Thyroid gland (tissue), 4 donors: ENCODE measurements at regions not wholly inside any gene's neighbourhood (a gene's known extent, or its start where the extent isn't known, plus 50 kb on each side); places are given as distances from the start of the nearest gene placed in this dataset.

ENCODE experiments used
- DNase-seq, 2 donors: peaks; one replicate each; pipeline ENCODE4 v3.0.0-alpha.2; 2019
- H3K27ac ChIP-seq, 3 donors: fragments of 200-600 bp; sonication (generic); 1 replicate in 2 of 3; 2 replicates in 1 of 3; pipeline ENCODE4 v1.5.1; 2016 to 2019; ENCODE audit warnings: mild to moderate bottlenecking in 1 of 3, moderate library complexity in 1 of 3
- H3K27me3 ChIP-seq: fragments of 200-600 bp; sonication (generic); one replicate; pipeline ENCODE4 v1.5.1; 2019
- H3K36me3 ChIP-seq, 2 donors: fragments of 200-600 bp; sonication (generic); one replicate each; pipeline ENCODE4 v1.5.1; 2016 to 2019
- H3K4me1 ChIP-seq, 2 donors: fragments of 200-600 bp; sonication (generic); one replicate each; pipeline ENCODE4 v1.5.1; 2017 to 2019
- H3K4me3 ChIP-seq, 3 donors: fragments of 200-600 bp; sonication (generic); replicated peaks in 1 of 3; 1 replicate in 2 of 3; 2 replicates in 1 of 3; pipeline ENCODE4 v1.5.1; 2016; ENCODE audit warnings: mild to moderate bottlenecking in 1 of 3
- H3K9me3 ChIP-seq: fragments of 200-600 bp; sonication (generic); one replicate; pipeline ENCODE4 v1.5.1; 2017
- CTCF ChIP-seq, 6 experiments: fragments of 200-600 bp in 3 of 6; fragments of 450-650 bp in 3 of 6; sonication (generic) in 3 of 6; IDR thresholded peaks; one replicate each; pipeline ENCODE4 v1.5.1; 2016 to 2019; ENCODE audit warnings: antibody characterized with exemption in 6 of 6, mild to moderate bottlenecking in 2 of 6, inconsistent platforms in 1 of 6, moderate library complexity in 1 of 6
- POLR2A ChIP-seq, 2 donors: fragments of 450-650 bp; IDR thresholded peaks; one replicate each; pipeline ENCODE4 v1.6.1; 2017; ENCODE audit warnings: antibody characterized with exemption in 2 of 2, mild to moderate bottlenecking in 2 of 2, moderate library complexity in 1 of 2
- WGBS, 2 donors: methylation state at CpG; one replicate each; pipeline ENCODE4 v1.1.5; 2017; 5-methylcytosine and 5-hydroxymethylcytosine counted together
- intact Hi-C: fragments of 100-400 bp; cut with DNase I; formaldehyde crosslinking; loops from one replicate; pipeline ENCODE4 v1.15.1; 2023

GRCh38 chr2:234579231-234579962 is 82.5 kb upstream of the ARL4C start:
- Histone ChIP-seq H3K4me1 (no peaks in the 10 kb centered on the region), H3K36me3 (no peaks in the 10 kb centered on the region), H3K27ac (no peak overlapping the region), H3K27me3 (no peaks in the 10 kb centered on the region), H3K9me3 (no peaks in the 10 kb centered on the region), H3K4me3 (no peak overlapping the region)
- intact Hi-C loops, result no loop called here
- TF ChIP-seq POLR2A (IDR thresholded peaks at IDR 0.05), result no peak
- no peak for TF ChIP-seq CTCF (IDR thresholded peaks at IDR 0.05)
- no peak for DNase-seq
- 79 to 93% methylated on average over 10 of the region's 10 CpGs for WGBS, 2 donors

GRCh38 chr2:234578389-234578788 is 81.5 kb upstream of the ARL4C start:
- intact Hi-C loops, result no loop called here
- Histone ChIP-seq H3K27ac (no peak overlapping the region), H3K4me3 (no peak overlapping the region), H3K4me1 (no peaks in the 10 kb centered on the region), H3K36me3 (no peaks in the 10 kb centered on the region), H3K27me3 (no peaks in the 10 kb centered on the region), H3K9me3 (no peaks in the 10 kb centered on the region)
- TF ChIP-seq POLR2A (IDR thresholded peaks at IDR 0.05) (no peak), CTCF (IDR thresholded peaks at IDR 0.05) (no peak)
- WGBS, 2 donors, result 97 to 100% methylated on average over 2 of the region's 2 CpGs
- DNase-seq, result no peak

- Histone ChIP-seq H3K36me3 (no peaks in the 10 kb centered on the region), H3K9me3 (no peaks in the 10 kb centered on the region), H3K27me3 (no peaks in the 10 kb centered on the region), H3K4me1 (no peaks in the 10 kb centered on the region), H3K4me3 (no peak overlapping the region), H3K27ac (no peak overlapping the region)
- TF ChIP-seq CTCF (IDR thresholded peaks at IDR 0.05) (no peak), POLR2A (IDR thresholded peaks at IDR 0.05) (no peak)
- intact Hi-C loops, result no loop called here
- 63 to 67% methylated on average over 5 of the region's 5 CpGs for WGBS, 2 donors
- no peak for DNase-seq
Measured at GRCh38 chr2:234577191-234577590, 80.3 kb upstream of the ARL4C start.

GRCh38 chr2:234571620-234572407 is 74.9 kb upstream of the ARL4C start:
- Histone ChIP-seq H3K27ac (no peak overlapping the region), H3K36me3 (no peaks in the 10 kb centered on the region), H3K9me3 (no peaks in the 10 kb centered on the region), H3K27me3 (no peaks in the 10 kb centered on the region), H3K4me3 (no peak overlapping the region), H3K4me1 (no peaks in the 10 kb centered on the region)
- 84 to 87% methylated on average over 9 of the region's 9 CpGs for WGBS, 2 donors
- TF ChIP-seq CTCF (IDR thresholded peaks at IDR 0.05) (no peak), POLR2A (IDR thresholded peaks at IDR 0.05) (no peak)
- DNase-seq, result no peak
- intact Hi-C loops, result no loop called here

- no peak overlapping the region for H3K27ac ChIP-seq
- no peaks in the 10 kb centered on the region for H3K27me3 ChIP-seq
- TF ChIP-seq POLR2A (IDR thresholded peaks at IDR 0.05) (no peak), CTCF (IDR thresholded peaks at IDR 0.05) (no peak)
- no peaks in the 10 kb centered on the region for H3K4me1 ChIP-seq
- DNase-seq, result no peak
- no peaks in the 10 kb centered on the region for H3K36me3 ChIP-seq
- intact Hi-C loops, result no loop called here
- 73 to 82% methylated on average over 7 of the region's 7 CpGs for WGBS, 2 donors
- no peaks in the 10 kb centered on the region for H3K9me3 ChIP-seq
- no peak overlapping the region for H3K4me3 ChIP-seq
Measured at GRCh38 chr2:234570476-234570875, 73.6 kb upstream of the ARL4C start.
